ENCODE measurements at regions not wholly inside any gene's neighbourhood (a gene's known extent, or its start where the extent isn't known, plus 50 kb on each side); places are given as distances from the start of the nearest gene placed in this dataset.

GRCh38 chr16:80148826-80149225, 392.0 kb upstream of the DYNLRB2 start:
- TF ChIP-seq POLR2A (IDR thresholded peaks at IDR 0.05; ENCODE audit: low read depth, low read length), result no peak
- no peak for TF ChIP-seq POLR2AphosphoS5 (IDR thresholded peaks at IDR 0.05; ENCODE audit: low read depth, low read length)
